Peyer's patch (tissue), 4 donors: ENCODE measurements at regions not wholly inside any gene's neighbourhood (a gene's known extent, or its start where the extent isn't known, plus 50 kb on each side); places are given as distances from the start of the nearest gene placed in this dataset.

Experiments used
- CTCF ChIP-seq, 6 experiments: fragments of 450-650 bp in 4 of 6; fragments of 200-600 bp in 2 of 6; sonication (generic) in 1 of 6; IDR thresholded peaks; one replicate each; pipeline ENCODE4 v1.5.1; 2017 to 2019; ENCODE audit warnings: antibody characterized with exemption in 6 of 6, mild to moderate bottlenecking in 3 of 6, moderate library complexity in 1 of 6
- POLR2A ChIP-seq, 2 donors: fragments of 450-650 bp; IDR thresholded peaks; one replicate each; pipeline ENCODE4 v1.5.1; 2017; ENCODE audit warnings: antibody characterized with exemption in 2 of 2, mild to moderate bottlenecking in 2 of 2, moderate library complexity in 2 of 2

- TF ChIP-seq POLR2A (IDR thresholded peaks at IDR 0.05) (no peak), CTCF (IDR thresholded peaks at IDR 0.05) (no peak)
Measured at GRCh38 chr9:32899761-32900160, 101.7 kb downstream of the APTX start.
